ENCODE measurements at regions not wholly inside any gene's neighbourhood (a gene's known extent, or its start where the extent isn't known, plus 50 kb on each side); places are given as distances from the start of the nearest gene placed in this dataset.

DNA sequence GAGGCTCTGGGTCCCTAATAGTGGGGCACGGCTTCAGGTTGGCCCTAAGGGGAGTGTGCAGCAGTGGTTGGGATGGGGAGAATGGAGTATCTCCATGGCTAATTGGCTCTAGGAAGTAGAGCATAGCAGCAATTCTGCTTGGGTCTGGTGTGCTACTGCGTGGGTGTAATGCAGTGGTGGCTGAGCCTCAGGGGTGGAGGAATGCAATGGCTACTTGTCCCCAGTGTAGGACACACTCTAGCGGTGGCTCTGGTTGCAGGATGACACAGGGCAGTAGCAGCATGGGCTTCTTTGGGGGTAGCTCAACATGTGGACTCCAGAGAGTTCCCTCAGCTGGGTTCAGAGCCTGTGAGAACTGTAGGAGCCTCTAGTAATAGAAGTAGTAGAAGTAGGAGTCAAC lies 91.2 kb upstream of the FAM78B start:
- no peaks in the 10 kb centered on the region for H3K27me3 ChIP-seq (ENCODE audit: control insufficient read depth, insufficient read depth, low read length)
- TF ChIP-seq, protein P1, sequence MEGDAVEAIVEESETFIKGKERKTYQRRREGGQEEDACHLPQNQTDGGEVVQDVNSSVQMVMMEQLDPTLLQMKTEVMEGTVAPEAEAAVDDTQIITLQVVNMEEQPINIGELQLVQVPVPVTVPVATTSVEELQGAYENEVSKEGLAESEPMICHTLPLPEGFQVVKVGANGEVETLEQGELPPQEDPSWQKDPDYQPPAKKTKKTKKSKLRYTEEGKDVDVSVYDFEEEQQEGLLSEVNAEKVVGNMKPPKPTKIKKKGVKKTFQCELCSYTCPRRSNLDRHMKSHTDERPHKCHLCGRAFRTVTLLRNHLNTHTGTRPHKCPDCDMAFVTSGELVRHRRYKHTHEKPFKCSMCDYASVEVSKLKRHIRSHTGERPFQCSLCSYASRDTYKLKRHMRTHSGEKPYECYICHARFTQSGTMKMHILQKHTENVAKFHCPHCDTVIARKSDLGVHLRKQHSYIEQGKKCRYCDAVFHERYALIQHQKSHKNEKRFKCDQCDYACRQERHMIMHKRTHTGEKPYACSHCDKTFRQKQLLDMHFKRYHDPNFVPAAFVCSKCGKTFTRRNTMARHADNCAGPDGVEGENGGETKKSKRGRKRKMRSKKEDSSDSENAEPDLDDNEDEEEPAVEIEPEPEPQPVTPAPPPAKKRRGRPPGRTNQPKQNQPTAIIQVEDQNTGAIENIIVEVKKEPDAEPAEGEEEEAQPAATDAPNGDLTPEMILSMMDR (IDR thresholded peaks at IDR 0.05; ENCODE audit: low read depth, low read length): no peak
- CTCF ChIA-PET: no interaction called here
- no peak for DNase-seq (ENCODE audit: low read depth, low spot score)
- peaks cover 29% of the 10 kb centered on the region for H3K9me3 ChIP-seq (ENCODE audit: control insufficient read depth, insufficient read depth, low read length)
- no peak overlapping the region for H3K4me3 ChIP-seq (ENCODE audit: low read depth, low read length)
- POLR2A ChIA-PET: no interaction called here
- H3K27ac ChIP-seq (ENCODE audit: low read depth, low read length): no peak overlapping the region

DNA sequence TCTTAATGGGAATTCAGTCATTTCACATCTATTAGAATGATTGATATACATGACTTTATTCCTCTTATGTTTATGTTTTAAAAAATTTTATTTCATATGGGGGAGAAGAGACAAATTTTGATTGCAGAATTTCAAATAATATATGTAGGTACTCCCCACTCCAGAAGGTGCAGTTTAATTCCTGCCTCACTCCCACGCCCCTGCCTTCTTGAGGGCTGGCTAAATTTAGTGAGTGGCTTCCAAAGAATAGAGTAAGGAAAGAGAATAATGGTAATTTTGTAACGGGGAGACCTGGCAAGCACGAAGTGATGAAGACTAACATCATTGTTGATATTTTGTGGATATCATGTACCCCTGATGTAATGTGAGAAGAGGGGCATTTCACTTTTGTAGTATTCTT lies 94.7 kb upstream of the FAM78B start:
- ChIA-PET POLR2A (no interaction called here), CTCF (no interaction called here)
- H3K27me3 ChIP-seq (ENCODE audit: control insufficient read depth, insufficient read depth, low read length): no peaks in the 10 kb centered on the region

DNA sequence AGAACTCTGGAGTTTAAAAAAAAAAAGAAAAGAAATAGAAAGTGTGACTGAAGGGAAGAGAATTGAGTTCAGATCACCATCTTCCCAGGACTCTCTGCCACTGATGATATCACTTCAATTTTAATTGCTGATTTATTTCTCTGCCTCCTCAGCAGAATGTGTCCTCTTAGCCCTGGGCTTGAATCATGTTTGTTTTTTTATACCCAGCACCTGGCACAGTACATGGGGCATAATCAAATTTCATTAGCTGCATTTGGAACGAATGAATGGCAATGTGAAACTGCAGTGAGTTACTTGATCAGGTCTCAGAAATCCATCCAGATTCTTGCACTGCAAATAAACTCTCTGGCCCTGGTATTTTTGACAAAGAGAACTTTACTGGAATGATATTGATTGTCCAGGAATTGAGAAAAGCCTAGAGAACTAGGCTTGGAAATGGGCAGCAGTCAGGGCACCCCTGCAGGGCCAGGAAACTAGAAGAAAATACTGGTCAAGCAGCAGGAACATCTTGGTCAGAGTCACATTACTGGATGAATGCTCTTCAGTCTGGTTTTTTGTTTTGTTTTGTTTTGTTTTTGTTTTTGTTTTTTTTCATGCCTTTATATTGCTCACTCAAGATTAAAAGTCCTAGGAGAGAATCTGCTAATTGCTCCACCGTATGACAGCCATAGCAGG lies 103.8 kb upstream of the FAM78B start:
- peaks cover 12% of the 10 kb centered on the region for H3K9me3 ChIP-seq (ENCODE audit: control insufficient read depth, insufficient read depth, low read length)
- H3K27ac ChIP-seq (ENCODE audit: low read depth, low read length): no peak overlapping the region
- CTCF ChIA-PET: no interaction called here
- TF ChIP-seq, protein P1 (IDR thresholded peaks at IDR 0.05; ENCODE audit: low read depth, low read length): no peak
- no peak for DNase-seq (ENCODE audit: low read depth, low spot score)
- H3K27me3 ChIP-seq (ENCODE audit: control insufficient read depth, insufficient read depth, low read length): no peaks in the 10 kb centered on the region
- no peak overlapping the region for H3K4me3 ChIP-seq (ENCODE audit: low read depth, low read length)
- POLR2A ChIA-PET: no interaction called here

More for the DNA sequence above, 94.7 kb upstream of the FAM78B start:
- Histone ChIP-seq H3K4me3 (ENCODE audit: low read depth, low read length) (no peak overlapping the region), H3K27ac (ENCODE audit: low read depth, low read length) (no peak overlapping the region), H3K9me3 (ENCODE audit: control insufficient read depth, insufficient read depth, low read length) (peaks cover 29% of the 10 kb centered on the region)
- TF ChIP-seq, protein P1 (IDR thresholded peaks at IDR 0.05; ENCODE audit: low read depth, low read length): no peak
- DNase-seq (ENCODE audit: low read depth, low spot score): no peak

DNA sequence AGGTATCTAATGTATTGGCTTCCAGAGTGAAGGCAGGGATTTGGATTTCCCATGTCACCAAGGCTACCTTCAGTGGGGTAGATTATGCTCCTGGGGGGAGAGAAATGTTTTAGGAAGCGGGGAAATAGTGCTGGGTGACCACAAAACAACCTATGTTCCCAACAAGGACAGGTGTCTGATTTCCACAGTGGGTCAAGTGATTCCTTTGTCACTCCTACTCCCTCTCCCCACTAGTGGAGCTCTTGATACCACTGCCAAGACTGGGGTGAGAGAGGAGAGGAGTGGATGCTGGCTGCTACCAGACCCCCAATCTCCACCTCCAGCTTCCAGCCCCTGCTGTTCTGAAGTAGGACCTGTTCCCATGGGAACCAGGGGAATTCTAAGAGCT lies 104.3 kb upstream of the FAM78B start:
- H3K4me3 ChIP-seq (ENCODE audit: low read depth, low read length): no peak overlapping the region
- ChIA-PET POLR2A (no interaction called here), CTCF (no interaction called here)
- no peak overlapping the region for H3K27ac ChIP-seq (ENCODE audit: low read depth, low read length)
- no peak for DNase-seq (ENCODE audit: low read depth, low spot score)
- TF ChIP-seq, protein P1 (IDR thresholded peaks at IDR 0.05; ENCODE audit: low read depth, low read length): no peak
- peaks cover 15% of the 10 kb centered on the region for H3K9me3 ChIP-seq (ENCODE audit: control insufficient read depth, insufficient read depth, low read length)
- H3K27me3 ChIP-seq (ENCODE audit: control insufficient read depth, insufficient read depth, low read length): no peaks in the 10 kb centered on the region

DNA sequence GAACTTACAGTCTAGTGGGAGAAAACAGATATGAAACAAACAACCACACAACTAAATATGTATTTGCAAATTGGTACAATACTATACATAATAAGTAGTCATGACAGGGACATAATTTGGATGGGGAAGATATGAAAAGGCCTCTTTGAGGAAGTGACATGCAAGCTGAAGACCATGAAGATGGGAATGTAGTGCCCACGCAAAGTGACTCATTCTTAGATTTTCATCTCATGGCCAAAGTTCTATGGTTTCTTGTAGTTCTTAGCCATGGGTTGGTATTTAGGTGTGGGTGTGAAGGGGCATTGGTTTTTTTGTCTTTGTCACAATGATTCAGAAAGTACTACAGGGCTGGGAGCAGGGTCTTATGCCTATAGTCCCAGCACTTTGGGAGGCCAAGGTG lies 105.4 kb upstream of the FAM78B start:
- TF ChIP-seq, protein P1 (IDR thresholded peaks at IDR 0.05; ENCODE audit: low read depth, low read length): no peak
- Histone ChIP-seq H3K27ac (ENCODE audit: low read depth, low read length) (no peak overlapping the region), H3K27me3 (ENCODE audit: control insufficient read depth, insufficient read depth, low read length) (no peaks in the 10 kb centered on the region), H3K4me3 (ENCODE audit: low read depth, low read length) (no peak overlapping the region), H3K9me3 (ENCODE audit: control insufficient read depth, insufficient read depth, low read length) (peaks cover 19% of the 10 kb centered on the region)
- ChIA-PET POLR2A (no interaction called here), CTCF (no interaction called here)
- no peak for DNase-seq (ENCODE audit: low read depth, low spot score)

Data from AG04450 (cell line).